ENCODE measurements at regions not wholly inside any gene's neighbourhood (a gene's known extent, or its start where the extent isn't known, plus 50 kb on each side); places are given as distances from the start of the nearest gene placed in this dataset.

GRCh38 chr6:103002282-103002681 lies 1608.8 kb downstream of the GRIK2 start:
- TF ChIP-seq CTCF (IDR thresholded peaks at IDR 0.05): no peak
- no peak for TF ChIP-seq POLR2A (IDR thresholded peaks at IDR 0.05)
- TF ChIP-seq EP300 (IDR thresholded peaks at IDR 0.05): no peak

Data from tibial nerve (tissue), 4 donors.